RKO (cell line): ENCODE measurements at regions not wholly inside any gene's neighbourhood (a gene's known extent, or its start where the extent isn't known, plus 50 kb on each side); places are given as distances from the start of the nearest gene placed in this dataset.

Experiments used
- DNase-seq: peaks from one replicate; pipeline ENCODE4 v3.0.0-alpha.2; 2016; ENCODE audit warnings: low spot score

DNA sequence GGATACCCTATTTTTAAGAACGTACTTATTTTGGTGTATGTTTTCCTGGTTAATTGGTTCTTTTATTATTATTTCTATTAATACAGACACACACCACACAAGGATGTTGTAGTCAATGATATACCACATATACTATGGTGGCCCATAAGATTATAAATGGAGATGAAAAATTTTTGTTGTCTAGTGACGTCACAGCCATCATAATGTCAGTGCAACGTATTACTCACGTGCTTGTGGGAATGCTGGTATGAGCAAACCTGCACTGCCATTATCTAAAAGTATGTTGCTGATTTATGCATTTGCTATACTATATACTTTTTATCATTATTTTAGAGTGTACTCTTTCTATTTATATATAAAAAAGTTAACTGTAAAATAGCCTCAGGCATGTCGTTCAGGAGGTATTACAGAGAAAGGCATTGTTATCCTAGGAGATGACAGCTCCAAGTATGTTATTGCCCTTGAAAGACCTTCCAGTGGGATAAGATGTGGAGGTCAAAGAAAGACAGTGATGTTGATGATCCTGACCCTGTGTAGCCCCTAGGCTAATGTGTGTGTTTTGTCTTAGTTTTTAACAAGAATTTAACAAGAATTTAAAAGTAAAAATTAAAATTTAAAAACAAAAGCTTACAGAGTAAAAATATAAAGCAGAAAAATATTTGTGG lies 65.6 kb upstream of the SGCD start:
- no peak for DNase-seq

DNA sequence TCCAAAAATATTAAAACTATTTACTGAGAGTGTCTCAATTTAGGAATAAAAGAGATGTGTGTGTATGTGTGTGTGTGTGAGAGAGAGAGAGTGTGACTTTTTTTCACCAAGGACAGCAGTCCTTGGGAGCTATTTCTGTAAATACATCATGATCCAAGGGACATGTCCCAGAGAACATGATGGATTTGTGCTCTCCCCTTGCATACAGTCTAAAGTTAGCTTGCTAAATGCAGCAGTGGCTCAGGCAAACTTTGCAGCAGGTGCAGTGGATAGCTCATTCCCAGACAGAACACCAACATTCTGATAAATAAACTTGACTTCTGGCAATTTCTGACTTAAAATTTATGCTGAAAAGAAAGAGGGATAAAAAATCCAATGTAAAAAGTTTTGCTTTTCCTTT lies 55.4 kb upstream of the SGCD start:
- DNase-seq: no peak

DNA sequence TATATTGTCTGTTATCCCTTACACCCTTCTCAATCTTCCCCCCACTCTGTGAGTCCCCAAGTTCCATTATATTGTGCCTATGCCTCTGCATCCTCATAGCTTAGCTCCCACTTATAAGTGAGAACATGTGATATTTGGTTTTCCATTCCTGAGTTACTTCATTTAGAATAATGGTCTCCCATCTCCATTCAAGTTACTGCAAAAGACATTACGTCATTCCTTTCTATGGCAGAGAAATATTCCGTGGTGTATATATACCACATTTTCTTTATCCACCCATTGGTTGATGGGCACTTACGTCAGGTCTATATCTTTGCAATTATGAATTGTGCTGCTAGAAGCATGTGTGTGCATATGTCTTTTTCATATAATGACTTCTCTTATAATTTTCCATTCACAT lies 54.8 kb upstream of the SGCD start:
- no peak for DNase-seq

DNA sequence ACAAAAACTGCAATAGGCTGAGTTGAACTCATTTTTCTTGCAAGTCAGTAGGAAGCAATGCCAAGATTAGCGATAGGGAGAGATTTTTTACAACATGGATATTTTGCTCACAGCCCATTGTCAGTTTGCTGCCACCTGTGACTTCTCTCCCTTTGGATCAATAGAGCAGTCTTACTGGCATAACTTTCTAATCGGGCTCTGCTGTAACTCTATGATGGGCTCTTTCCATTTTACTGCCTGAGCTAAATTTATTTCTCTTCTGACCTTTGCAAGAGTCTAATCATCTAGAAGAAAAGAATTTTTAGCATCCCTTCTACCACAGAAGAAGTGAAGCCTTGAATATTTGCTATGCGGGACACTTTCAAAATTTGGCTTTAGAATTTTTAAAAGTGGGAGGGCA lies 53.6 kb upstream of the SGCD start:
- no peak for DNase-seq

DNA sequence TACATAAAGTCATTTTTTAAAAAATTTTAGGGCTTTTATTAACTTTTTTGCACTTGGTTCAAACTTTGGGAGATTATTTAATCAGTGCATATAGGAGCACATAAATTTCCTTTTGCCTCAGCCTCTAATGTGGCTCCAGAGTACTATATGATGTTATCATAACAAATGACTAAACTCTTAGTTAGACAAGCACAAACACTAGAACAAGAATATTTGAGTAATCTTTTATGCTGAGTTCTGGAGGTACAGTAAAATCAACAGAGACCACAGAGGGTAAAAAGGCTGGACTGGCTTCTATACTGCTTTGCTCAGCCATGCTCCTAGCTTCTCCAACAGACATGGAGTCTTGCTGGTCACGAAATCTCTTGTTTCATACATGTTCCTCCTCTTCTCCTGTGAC lies 52.5 kb upstream of the SGCD start:
- DNase-seq: no peak
